CD4-positive, alpha-beta T cell (primary cell): ENCODE measurements at regions not wholly inside any gene's neighbourhood (a gene's known extent, or its start where the extent isn't known, plus 50 kb on each side); places are given as distances from the start of the nearest gene placed in this dataset.

Experiments used
- ATAC-seq: fragments of 200-7000 bp; cut with Tn5 transposase; one replicate; pipeline ENCODE4 v1.10.0; 2022; ENCODE audit warnings: mild to moderate bottlenecking; ENCODE audit not compliant: poor library complexity
- CTCF ChIA-PET: fragments of 350-600 bp; sonication (Branson Sonifier 250); formaldehyde crosslinking; loops from one replicate; lab custom pipeline; 2021; ENCODE audit warnings: antibody characterized with exemption, inconsistent platforms; lab: Charles Lee
- POLR2A ChIA-PET: fragments of 350-600 bp; sonication (Branson Sonifier 250); formaldehyde crosslinking; loops from one replicate; lab custom pipeline; 2021; ENCODE audit warnings: antibody characterized with exemption, inconsistent platforms; lab: Charles Lee
- DNase-seq, 14 experiments: peaks; one replicate each; pipeline ENCODE4 v3.0.0-alpha.2; 2013 to 2020; ENCODE audit warnings: mixed read lengths in 2 of 14
- H3K27ac ChIP-seq, 2 donors: one replicate each; pipeline versions ENCODE4 v1.5.1 to v1.7.0; 2013; ENCODE audit warnings: low read length in 2 of 2, low read depth in 1 of 2, mild to moderate bottlenecking in 1 of 2
- H3K27me3 ChIP-seq, 2 experiments: 1 replicate in 1 of 2; 2 replicates in 1 of 2; pipeline versions ENCODE4 v1.6.1 to v1.7.0; 2013; ENCODE audit warnings: low read length in 2 of 2, control low read depth in 1 of 2, mild to moderate bottlenecking in 1 of 2, moderate library complexity in 1 of 2; ENCODE audit not compliant: insufficient read depth in 2 of 2, control insufficient read depth in 1 of 2
- H3K36me3 ChIP-seq: one replicate; pipeline ENCODE4 v1.6.1; 2013; ENCODE audit warnings: low read length, control low read depth; ENCODE audit not compliant: insufficient read depth
- H3K4me1 ChIP-seq: one replicate; pipeline ENCODE4 v1.6.1; 2013; ENCODE audit warnings: low read length, control low read depth; ENCODE audit not compliant: insufficient read depth
- H3K4me3 ChIP-seq: one replicate; pipeline ENCODE4 v1.5.1; 2013; ENCODE audit warnings: mild to moderate bottlenecking, low read length, moderate library complexity
- H3K9me3 ChIP-seq, 2 experiments: 1 replicate in 1 of 2; 2 replicates in 1 of 2; pipeline versions ENCODE4 v1.6.1 to v1.7.0; 2013; ENCODE audit warnings: low read length in 2 of 2, mild to moderate bottlenecking in 2 of 2, control low read depth in 1 of 2, moderate library complexity in 1 of 2; ENCODE audit not compliant: control insufficient read depth in 1 of 2, insufficient read depth in 1 of 2
- H3K27ac Mint-ChIP-seq: one replicate; pipeline ENCODE4 v1.8.0; 2020; ENCODE audit warnings: mixed read lengths
- H3K27me3 Mint-ChIP-seq: one replicate; pipeline ENCODE4 v1.8.0; 2021; ENCODE audit warnings: mixed read lengths
- H3K36me3 Mint-ChIP-seq: one replicate; pipeline ENCODE4 v1.8.0; 2021; ENCODE audit warnings: low read depth, mixed read lengths
- H3K4me1 Mint-ChIP-seq: one replicate; pipeline ENCODE4 v1.8.0; 2021; ENCODE audit warnings: low read depth, mixed read lengths
- H3K4me3 Mint-ChIP-seq: one replicate; pipeline ENCODE4 v1.8.0; 2020; ENCODE audit warnings: mild to moderate bottlenecking, mixed read lengths
- H3K9me3 Mint-ChIP-seq: one replicate; pipeline ENCODE4 v1.8.0; 2020; ENCODE audit warnings: mixed read lengths
- CTCF ChIP-seq: fragments of 200-600 bp; IDR thresholded peaks from one replicate; pipeline ENCODE4 v1.8.0; 2022; ENCODE audit warnings: antibody characterized with exemption, mild to moderate bottlenecking
- intact Hi-C, 2 experiments: fragments of 100-400 bp; cut with DNase I in 1 of 2; cut with micrococcal nuclease in 1 of 2; formaldehyde crosslinking; loops; one replicate each; pipeline versions ENCODE4 v1.15.1 to v1.9.0; 2023 to 2025; cut with DNase I, micrococcal nuclease

GRCh38 chr7:67724435-67724834 lies 727.8 kb downstream of the TYW1 start:
- Histone ChIP-seq H3K27ac (no peak overlapping the region), H3K4me1 (no peaks in the 10 kb centered on the region), H3K36me3 (no peaks in the 10 kb centered on the region), H3K27me3 (no peaks in the 10 kb centered on the region), H3K4me3 (no peak overlapping the region), H3K9me3 (peaks cover 0 to 6% of the 10 kb centered on the region in 2 experiments)
- Mint-ChIP-seq H3K27me3 (no peaks in the 10 kb centered on the region), H3K9me3 (peaks cover 12% of the 10 kb centered on the region), H3K4me1 (no peaks in the 10 kb centered on the region), H3K4me3 (no peak overlapping the region), H3K27ac (no peak overlapping the region), H3K36me3 (no peaks in the 10 kb centered on the region)
- ChIA-PET CTCF (no interaction called here), POLR2A (no interaction called here)
- ATAC-seq (no peak), DNase-seq (no peak)
- TF ChIP-seq CTCF: no peak
- intact Hi-C loops: no loop called here

- Histone ChIP-seq H3K27ac (no peak overlapping the region), H3K27me3 (no peaks in the 10 kb centered on the region), H3K36me3 (no peaks in the 10 kb centered on the region), H3K9me3 (peaks cover 0 to 6% of the 10 kb centered on the region in 2 experiments), H3K4me1 (no peaks in the 10 kb centered on the region), H3K4me3 (no peak overlapping the region)
- H3K27ac Mint-ChIP-seq: no peak overlapping the region
- POLR2A ChIA-PET: no interaction called here
- ATAC-seq: no peak
- TF ChIP-seq CTCF: no peak
- no peaks in the 10 kb centered on the region for H3K4me1 Mint-ChIP-seq
- H3K4me3 Mint-ChIP-seq: no peak overlapping the region
- peaks cover 14% of the 10 kb centered on the region for H3K9me3 Mint-ChIP-seq
- H3K36me3 Mint-ChIP-seq: no peaks in the 10 kb centered on the region
- no peak for DNase-seq
- intact Hi-C loops: no loop called here
- H3K27me3 Mint-ChIP-seq: no peaks in the 10 kb centered on the region
- CTCF ChIA-PET: no interaction called here
Observed at GRCh38 chr7:67724955-67725354, 728.3 kb downstream of the TYW1 start.

GRCh38 chr7:67725423-67725822 lies 728.8 kb downstream of the TYW1 start:
- no peaks in the 10 kb centered on the region for H3K4me1 ChIP-seq
- Mint-ChIP-seq H3K36me3 (no peaks in the 10 kb centered on the region), H3K27ac (no peak overlapping the region), H3K4me3 (no peak overlapping the region), H3K9me3 (peaks cover 15% of the 10 kb centered on the region), H3K4me1 (no peaks in the 10 kb centered on the region), H3K27me3 (no peaks in the 10 kb centered on the region)
- ATAC-seq (no peak), DNase-seq (no peak)
- intact Hi-C loops: no loop called here
- no peak for TF ChIP-seq CTCF
- H3K9me3 ChIP-seq: peaks cover 0 to 6% of the 10 kb centered on the region in 2 experiments
- no peak overlapping the region for H3K4me3 ChIP-seq
- no peaks in the 10 kb centered on the region for H3K27me3 ChIP-seq
- CTCF ChIA-PET: no interaction called here
- POLR2A ChIA-PET: no interaction called here
- no peaks in the 10 kb centered on the region for H3K36me3 ChIP-seq
- H3K27ac ChIP-seq: no peak overlapping the region
